GM12864 (cell line): ENCODE measurements at regions not wholly inside any gene's neighbourhood (a gene's known extent, or its start where the extent isn't known, plus 50 kb on each side); places are given as distances from the start of the nearest gene placed in this dataset.

Experiments
- DNase-seq: peaks from one replicate; pipeline ENCODE4 v3.0.0-alpha.2; 2011; ENCODE audit warnings: low read depth
- H3K4me3 ChIP-seq: 2 replicates; pipeline ENCODE4 v1.5.1; 2011; ENCODE audit warnings: mild to moderate bottlenecking, low read depth, low read length, control low read depth
- CTCF ChIP-seq: IDR thresholded peaks from 2 replicates; pipeline ENCODE4 v1.5.1; 2011; ENCODE audit warnings: low read depth, mild to moderate bottlenecking, moderate library complexity, low read length, control low read depth, inconsistent platforms; ENCODE audit errors: missing control alignments

DNA sequence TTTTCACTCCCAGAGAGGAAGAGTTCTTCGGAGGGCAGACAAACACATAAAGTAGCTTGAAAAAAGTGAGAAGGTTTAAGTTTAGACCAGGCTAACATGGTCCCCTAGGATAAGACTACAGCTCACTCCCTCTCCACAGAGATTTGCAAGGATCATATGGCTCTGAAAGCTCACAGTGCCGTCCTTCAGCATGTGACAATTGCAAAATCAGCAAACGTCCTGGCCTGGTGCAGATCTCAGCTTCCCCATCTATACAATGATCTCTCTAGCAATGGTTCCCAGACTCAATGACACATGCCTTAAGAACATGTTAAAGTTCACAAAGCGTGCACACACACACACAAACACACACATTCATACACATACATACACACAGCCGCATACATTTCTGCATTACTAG lies 327.6 kb downstream of the ACTL7B start:
- DNase-seq: no peak
- TF ChIP-seq CTCF: no peak
- no peak overlapping the region for H3K4me3 ChIP-seq

GRCh38 chr9:108526518-108526917 lies 329.3 kb downstream of the ACTL7B start:
- no peak for TF ChIP-seq CTCF

DNA sequence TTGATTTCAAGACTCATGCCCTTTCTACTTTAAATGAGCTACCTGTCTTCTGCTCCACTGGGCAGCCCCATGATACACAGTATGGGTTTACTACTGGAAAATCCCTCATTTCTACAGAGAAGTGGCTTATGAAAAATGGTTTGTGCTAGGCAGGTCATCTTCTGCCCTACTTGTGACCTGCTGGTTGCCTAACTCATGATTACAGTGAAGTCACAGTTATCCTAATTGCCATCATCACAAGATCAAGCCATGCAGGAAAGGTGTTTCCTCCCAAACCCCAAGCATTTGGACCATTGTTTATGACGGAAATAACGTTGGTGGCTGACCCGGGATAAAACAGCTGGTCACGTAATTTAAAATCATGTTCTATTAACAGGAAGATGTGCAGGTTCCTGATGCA lies 330.6 kb downstream of the ACTL7B start:
- TF ChIP-seq CTCF: no peak
- DNase-seq: no peak
- H3K4me3 ChIP-seq: no peak overlapping the region

More at GRCh38 chr9:108526518-108526917, 329.3 kb downstream of the ACTL7B start:
- DNase-seq: no peak
- no peak overlapping the region for H3K4me3 ChIP-seq

GRCh38 chr9:108521063-108521590 lies 334.7 kb downstream of the ACTL7B start:
- no peak overlapping the region for H3K4me3 ChIP-seq
- TF ChIP-seq CTCF: no peak
- DNase-seq: no peak

GRCh38 chr9:108519437-108519836 lies 336.3 kb downstream of the ACTL7B start:
- TF ChIP-seq CTCF: no peak
- no peak overlapping the region for H3K4me3 ChIP-seq
- DNase-seq: no peak

GRCh38 chr9:108517651-108518365 lies 338.0 kb downstream of the ACTL7B start:
- no peak overlapping the region for H3K4me3 ChIP-seq
- TF ChIP-seq CTCF: no peak
- DNase-seq: no peak

- DNase-seq: no peak
- no peak for TF ChIP-seq CTCF
- H3K4me3 ChIP-seq: no peak overlapping the region
Measured at GRCh38 chr9:108516391-108516790, 339.4 kb downstream of the ACTL7B start.
